ENCODE measurements at regions not wholly inside any gene's neighbourhood (a gene's known extent, or its start where the extent isn't known, plus 50 kb on each side); places are given as distances from the start of the nearest gene placed in this dataset.

GRCh38 chr3:67831262-67831661 is 176.8 kb upstream of the SUCLG2 start:
- Histone ChIP-seq H3K9me3 (ENCODE audit: low read length) (no peaks in the 10 kb centered on the region), H4K20me1 (ENCODE audit: insufficient read depth, low read length) (no peaks in the 10 kb centered on the region), H3K9me2 (ENCODE audit: low read depth, low read length) (no peaks in the 10 kb centered on the region), H3K36me3 (ENCODE audit: insufficient read depth, low read length) (no peaks in the 10 kb centered on the region), H3K4me3 (ENCODE audit: low read depth, low read length, poor library complexity, severe bottlenecking) (no peak overlapping the region), H3K27me3 (ENCODE audit: insufficient read depth, low read length) (no peaks in the 10 kb centered on the region), H3K79me2 (ENCODE audit: insufficient read depth, low read length) (no peaks in the 10 kb centered on the region), H2AFZ (ENCODE audit: low read length) (no peak overlapping the region), H3K9ac (ENCODE audit: low read length) (no peak overlapping the region), H3K27ac (ENCODE audit: low read depth, low read length, poor library complexity, severe bottlenecking) (no peak overlapping the region), H3F3A (ENCODE audit: insufficient read depth, low read length) (no peaks in the 10 kb centered on the region), H3K4me2 (ENCODE audit: low read length) (no peak overlapping the region), H3K4me1 (ENCODE audit: insufficient read depth, low read length, severe bottlenecking) (no peaks in the 10 kb centered on the region)
- TF ChIP-seq CTCF (IDR thresholded peaks at IDR 0.05; ENCODE audit: low read length): no peak
- no peak for TF ChIP-seq EZH2 (IDR thresholded peaks at IDR 0.05; ENCODE audit: borderline replicate concordance, low read length)

- Histone ChIP-seq H3K36me3 (ENCODE audit: insufficient read depth, low read length) (no peaks in the 10 kb centered on the region), H2AFZ (ENCODE audit: low read length) (no peak overlapping the region), H3K9me2 (ENCODE audit: low read depth, low read length) (no peaks in the 10 kb centered on the region), H3F3A (ENCODE audit: insufficient read depth, low read length) (no peaks in the 10 kb centered on the region), H3K27ac (ENCODE audit: low read depth, low read length, poor library complexity, severe bottlenecking) (no peak overlapping the region), H4K20me1 (ENCODE audit: insufficient read depth, low read length) (no peaks in the 10 kb centered on the region), H3K79me2 (ENCODE audit: insufficient read depth, low read length) (no peaks in the 10 kb centered on the region), H3K9ac (ENCODE audit: low read length) (no peak overlapping the region), H3K27me3 (ENCODE audit: insufficient read depth, low read length) (no peaks in the 10 kb centered on the region), H3K4me2 (ENCODE audit: low read length) (no peak overlapping the region), H3K4me1 (ENCODE audit: insufficient read depth, low read length, severe bottlenecking) (no peaks in the 10 kb centered on the region), H3K4me3 (ENCODE audit: low read depth, low read length, poor library complexity, severe bottlenecking) (no peak overlapping the region), H3K9me3 (ENCODE audit: low read length) (no peaks in the 10 kb centered on the region)
- TF ChIP-seq CTCF (IDR thresholded peaks at IDR 0.05; ENCODE audit: low read length) (no peak), EZH2 (IDR thresholded peaks at IDR 0.05; ENCODE audit: borderline replicate concordance, low read length) (no peak)
Observed at GRCh38 chr3:67828486-67829010, 174.1 kb upstream of the SUCLG2 start.

- Histone ChIP-seq H3K36me3 (ENCODE audit: insufficient read depth, low read length) (no peaks in the 10 kb centered on the region), H3K9ac (ENCODE audit: low read length) (no peak overlapping the region), H4K20me1 (ENCODE audit: insufficient read depth, low read length) (no peaks in the 10 kb centered on the region), H3K4me2 (ENCODE audit: low read length) (no peak overlapping the region), H3K79me2 (ENCODE audit: insufficient read depth, low read length) (no peaks in the 10 kb centered on the region), H3K9me2 (ENCODE audit: low read depth, low read length) (no peaks in the 10 kb centered on the region), H3F3A (ENCODE audit: insufficient read depth, low read length) (no peaks in the 10 kb centered on the region), H3K4me1 (ENCODE audit: insufficient read depth, low read length, severe bottlenecking) (no peaks in the 10 kb centered on the region), H3K27ac (ENCODE audit: low read depth, low read length, poor library complexity, severe bottlenecking) (no peak overlapping the region), H3K27me3 (ENCODE audit: insufficient read depth, low read length) (no peaks in the 10 kb centered on the region), H2AFZ (ENCODE audit: low read length) (no peak overlapping the region), H3K9me3 (ENCODE audit: low read length) (no peaks in the 10 kb centered on the region), H3K4me3 (ENCODE audit: low read depth, low read length, poor library complexity, severe bottlenecking) (no peak overlapping the region)
- TF ChIP-seq EZH2 (IDR thresholded peaks at IDR 0.05; ENCODE audit: borderline replicate concordance, low read length) (no peak), CTCF (IDR thresholded peaks at IDR 0.05; ENCODE audit: low read length) (no peak)
Observed at GRCh38 chr3:67821135-67821534, 166.7 kb upstream of the SUCLG2 start.

Measured in OCI-LY1 (cell line).